ENCODE measurements at regions not wholly inside any gene's neighbourhood (a gene's known extent, or its start where the extent isn't known, plus 50 kb on each side); places are given as distances from the start of the nearest gene placed in this dataset.

DNA sequence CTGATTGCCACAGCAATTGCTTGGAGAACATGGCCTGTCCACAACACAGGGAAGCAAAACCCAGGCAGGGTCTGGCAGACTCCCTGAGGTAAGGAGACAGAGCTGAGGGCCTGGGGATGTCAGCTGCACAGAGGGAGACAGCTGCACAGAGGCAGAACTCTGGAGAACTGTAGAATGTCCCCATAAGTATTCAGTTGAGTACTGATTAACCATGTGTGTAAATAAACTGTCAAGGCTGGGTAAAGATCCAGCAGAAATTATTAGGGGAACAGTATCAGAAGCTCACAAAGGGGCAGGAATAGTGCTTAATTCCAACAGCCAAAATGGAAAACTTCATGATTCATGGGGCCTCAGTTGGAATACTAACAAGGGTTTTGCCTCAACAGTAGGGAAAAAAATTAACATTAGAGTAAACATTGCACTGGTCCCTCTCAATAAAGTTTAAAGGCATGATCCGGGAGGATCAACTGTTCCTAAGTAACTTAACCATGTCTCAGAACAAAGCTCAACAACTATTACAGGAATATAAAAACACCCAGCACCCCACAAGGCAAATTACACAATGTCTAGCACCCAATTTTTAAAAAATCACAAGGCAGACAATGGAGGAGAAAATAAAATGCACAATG lies 201.3 kb upstream of the RASSF8 start:
- no peak overlapping the region for H3K4me3 ChIP-seq (ENCODE audit: low read depth, low read length)
- DNase-seq (ENCODE audit: low read depth in 4 of 6, low spot score in 6 of 6) = no peak
- H3K27me3 ChIP-seq (ENCODE audit: control insufficient read depth, insufficient read depth, low read length) = no peaks in the 10 kb centered on the region
- H3K36me3 ChIP-seq (ENCODE audit: control insufficient read depth, insufficient read depth, low read length) = no peaks in the 10 kb centered on the region
- H3K27ac ChIP-seq (ENCODE audit: low read depth, low read length) = no peak overlapping the region
- no peaks in the 10 kb centered on the region for H3K9me3 ChIP-seq (ENCODE audit: control insufficient read depth, insufficient read depth, low read length)
- no CpG with 5 or more reads among the region's 1 CpG for WGBS (ENCODE audit: insufficient coverage)
- no peaks in the 10 kb centered on the region for H3K4me1 ChIP-seq (ENCODE audit: control insufficient read depth, insufficient read depth, low read length)

DNA sequence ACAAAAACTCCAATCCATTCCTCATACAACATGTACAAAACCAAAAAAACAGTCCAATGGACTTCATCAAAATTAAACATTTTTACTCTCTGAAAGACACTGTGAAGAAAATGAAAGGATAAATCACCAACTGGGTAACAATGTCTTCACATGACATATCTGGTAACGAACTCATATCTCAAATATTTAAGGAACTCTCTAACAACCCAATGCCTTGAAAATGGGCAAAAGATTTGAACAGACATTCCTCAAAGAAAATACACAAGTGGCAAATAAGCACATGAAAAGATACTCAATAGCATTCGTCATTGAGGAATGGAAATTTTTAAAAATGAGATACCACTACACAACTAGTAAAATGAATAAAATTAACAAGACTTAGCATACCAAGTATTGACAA lies 198.7 kb upstream of the RASSF8 start:
- no peak overlapping the region for H3K4me3 ChIP-seq (ENCODE audit: low read depth, low read length)
- no CpG with 5 or more reads among the region's 2 CpGs for WGBS (ENCODE audit: insufficient coverage)

DNA sequence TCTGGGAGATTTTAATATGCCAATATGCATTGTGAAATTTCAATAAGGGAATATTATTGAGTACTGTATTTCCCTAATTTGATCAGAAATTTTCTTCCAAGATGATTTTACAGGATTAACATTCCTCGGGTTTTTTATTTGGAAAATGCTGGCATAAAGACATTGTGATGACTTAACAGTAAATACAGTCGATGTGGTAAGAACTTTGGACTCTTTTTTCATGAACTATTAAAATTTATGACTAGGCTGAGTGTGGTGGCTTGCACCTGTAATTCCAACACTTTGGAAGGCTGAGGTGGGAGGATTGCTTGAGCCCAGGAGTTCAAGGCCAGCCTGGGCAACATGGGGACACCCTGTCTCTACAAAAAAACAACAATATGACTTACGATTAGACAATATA lies 197.1 kb upstream of the RASSF8 start:
- WGBS (ENCODE audit: insufficient coverage) = 80% methylated on average over 1 of the region's 3 CpGs
- no peak for DNase-seq (ENCODE audit: low read depth in 4 of 6, low spot score in 6 of 6)
- Histone ChIP-seq H3K4me3 (ENCODE audit: low read depth, low read length) (no peak overlapping the region), H3K9me3 (ENCODE audit: control insufficient read depth, insufficient read depth, low read length) (peaks cover 1% of the 10 kb centered on the region), H3K36me3 (ENCODE audit: control insufficient read depth, insufficient read depth, low read length) (no peaks in the 10 kb centered on the region), H3K4me1 (ENCODE audit: control insufficient read depth, insufficient read depth, low read length) (no peaks in the 10 kb centered on the region), H3K27ac (ENCODE audit: low read depth, low read length) (no peak overlapping the region), H3K27me3 (ENCODE audit: control insufficient read depth, insufficient read depth, low read length) (no peaks in the 10 kb centered on the region)

More for the DNA sequence above, 198.7 kb upstream of the RASSF8 start:
- no peaks in the 10 kb centered on the region for H3K4me1 ChIP-seq (ENCODE audit: control insufficient read depth, insufficient read depth, low read length)
- peaks cover 1% of the 10 kb centered on the region for H3K9me3 ChIP-seq (ENCODE audit: control insufficient read depth, insufficient read depth, low read length)
- H3K27me3 ChIP-seq (ENCODE audit: control insufficient read depth, insufficient read depth, low read length) = no peaks in the 10 kb centered on the region
- DNase-seq (ENCODE audit: low read depth in 4 of 6, low spot score in 6 of 6) = no peak
- H3K27ac ChIP-seq (ENCODE audit: low read depth, low read length) = no peak overlapping the region
- no peaks in the 10 kb centered on the region for H3K36me3 ChIP-seq (ENCODE audit: control insufficient read depth, insufficient read depth, low read length)

DNA sequence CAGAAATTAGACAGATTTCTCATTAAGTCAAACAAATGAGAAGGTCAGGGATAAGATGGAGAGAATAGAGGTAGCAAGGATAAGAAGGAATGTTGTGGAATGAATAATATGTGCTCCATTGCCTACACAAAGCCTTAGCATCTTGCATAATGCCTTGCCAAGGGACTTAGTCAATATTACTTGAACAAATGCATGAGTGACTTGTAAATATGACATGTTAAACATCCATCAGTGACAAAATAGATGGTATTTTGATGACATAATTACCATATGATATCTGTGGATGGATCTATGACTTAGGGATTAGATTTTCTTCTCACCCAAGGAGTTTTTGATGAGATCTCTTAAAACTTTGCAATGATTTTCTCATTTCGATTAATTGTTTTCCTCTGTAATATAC lies 194.1 kb upstream of the RASSF8 start:
- H3K4me1 ChIP-seq (ENCODE audit: control insufficient read depth, insufficient read depth, low read length) = no peaks in the 10 kb centered on the region
- no CpG with 5 or more reads among the region's 1 CpG for WGBS (ENCODE audit: insufficient coverage)
- no peak overlapping the region for H3K4me3 ChIP-seq (ENCODE audit: low read depth, low read length)
- DNase-seq (ENCODE audit: low read depth in 4 of 6, low spot score in 6 of 6) = no peak
- peaks cover 1% of the 10 kb centered on the region for H3K9me3 ChIP-seq (ENCODE audit: control insufficient read depth, insufficient read depth, low read length)
- H3K27ac ChIP-seq (ENCODE audit: low read depth, low read length) = no peak overlapping the region
- H3K36me3 ChIP-seq (ENCODE audit: control insufficient read depth, insufficient read depth, low read length) = no peaks in the 10 kb centered on the region
- no peaks in the 10 kb centered on the region for H3K27me3 ChIP-seq (ENCODE audit: control insufficient read depth, insufficient read depth, low read length)

DNA sequence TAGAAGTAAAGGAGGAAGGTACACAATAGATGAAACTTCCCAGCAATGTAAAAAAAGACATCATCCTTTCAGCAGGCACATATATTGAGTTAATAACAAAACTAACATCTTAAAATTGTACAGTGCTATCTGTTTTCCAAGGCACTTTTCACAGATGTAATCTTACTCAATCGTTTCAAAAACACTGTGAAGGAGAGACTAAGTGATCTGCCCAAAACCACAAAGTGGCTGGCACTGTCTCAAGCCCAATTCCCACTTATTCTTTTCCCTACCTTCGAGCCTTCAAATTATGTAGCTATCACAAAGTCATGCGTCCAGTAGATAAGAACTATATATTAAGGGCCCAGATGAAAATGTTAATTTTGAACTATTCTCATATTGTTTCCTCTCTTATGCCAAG lies 193.6 kb upstream of the RASSF8 start:
- Histone ChIP-seq H3K27me3 (ENCODE audit: control insufficient read depth, insufficient read depth, low read length) (no peaks in the 10 kb centered on the region), H3K4me1 (ENCODE audit: control insufficient read depth, insufficient read depth, low read length) (no peaks in the 10 kb centered on the region), H3K4me3 (ENCODE audit: low read depth, low read length) (no peak overlapping the region), H3K9me3 (ENCODE audit: control insufficient read depth, insufficient read depth, low read length) (peaks cover 1% of the 10 kb centered on the region), H3K36me3 (ENCODE audit: control insufficient read depth, insufficient read depth, low read length) (no peaks in the 10 kb centered on the region), H3K27ac (ENCODE audit: low read depth, low read length) (no peak overlapping the region)
- 70% methylated on average over 1 of the region's 3 CpGs for WGBS (ENCODE audit: insufficient coverage)
- no peak for DNase-seq (ENCODE audit: low read depth in 4 of 6, low spot score in 6 of 6)

DNA sequence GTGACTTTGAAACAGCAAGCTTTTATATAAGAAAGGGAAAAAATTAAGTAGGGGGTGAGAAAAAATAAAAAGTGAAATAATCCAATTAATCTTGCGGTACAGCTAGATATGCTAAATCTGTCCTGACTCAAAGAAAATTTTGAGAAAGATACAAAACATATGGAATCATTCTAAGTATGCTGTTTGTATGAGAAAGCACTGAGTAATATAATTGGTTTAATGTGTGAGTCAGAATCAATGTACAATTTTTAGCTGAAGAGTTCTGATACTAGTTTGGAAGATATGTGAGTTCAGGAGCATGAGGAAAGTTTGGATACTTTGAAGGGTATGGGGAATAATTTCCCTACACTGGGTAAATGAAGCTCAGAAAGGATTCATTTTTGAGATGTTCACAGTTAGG lies 190.9 kb upstream of the RASSF8 start:
- no peaks in the 10 kb centered on the region for H3K27me3 ChIP-seq (ENCODE audit: control insufficient read depth, insufficient read depth, low read length)
- no peaks in the 10 kb centered on the region for H3K4me1 ChIP-seq (ENCODE audit: control insufficient read depth, insufficient read depth, low read length)
- no peak overlapping the region for H3K27ac ChIP-seq (ENCODE audit: low read depth, low read length)
- H3K4me3 ChIP-seq (ENCODE audit: low read depth, low read length) = no peak overlapping the region
- H3K36me3 ChIP-seq (ENCODE audit: control insufficient read depth, insufficient read depth, low read length) = no peaks in the 10 kb centered on the region
- DNase-seq (ENCODE audit: low read depth in 4 of 6, low spot score in 6 of 6) = no peak
- no peaks in the 10 kb centered on the region for H3K9me3 ChIP-seq (ENCODE audit: control insufficient read depth, insufficient read depth, low read length)
- no CpG with 5 or more reads among the region's 1 CpG for WGBS (ENCODE audit: insufficient coverage)

DNA sequence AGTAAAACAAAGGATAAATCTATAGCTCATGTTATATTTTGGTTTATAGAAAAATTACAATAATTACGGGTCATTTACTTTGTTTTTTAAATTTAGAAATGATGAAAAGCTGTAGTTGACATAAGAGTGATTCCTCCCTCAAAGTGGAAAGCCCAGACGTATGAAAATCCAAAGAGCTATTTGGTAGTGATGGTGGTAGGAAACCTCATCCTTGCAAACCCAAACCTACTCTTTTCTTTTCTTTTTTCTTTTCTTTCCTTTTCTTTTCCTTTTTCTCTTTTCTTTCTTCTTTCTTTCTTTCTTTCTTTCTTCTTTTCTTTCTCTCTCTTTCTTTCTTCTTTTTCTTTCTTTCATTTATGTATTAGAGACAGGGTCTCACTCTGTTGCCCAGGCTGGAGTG lies 190.3 kb upstream of the RASSF8 start:
- DNase-seq (ENCODE audit: low read depth in 4 of 6, low spot score in 6 of 6) = no peak
- H3K4me3 ChIP-seq (ENCODE audit: low read depth, low read length) = no peak overlapping the region
- no peaks in the 10 kb centered on the region for H3K27me3 ChIP-seq (ENCODE audit: control insufficient read depth, insufficient read depth, low read length)
- no peaks in the 10 kb centered on the region for H3K36me3 ChIP-seq (ENCODE audit: control insufficient read depth, insufficient read depth, low read length)
- no CpG with 5 or more reads among the region's 2 CpGs for WGBS (ENCODE audit: insufficient coverage)
- H3K4me1 ChIP-seq (ENCODE audit: control insufficient read depth, insufficient read depth, low read length) = no peaks in the 10 kb centered on the region
- H3K9me3 ChIP-seq (ENCODE audit: control insufficient read depth, insufficient read depth, low read length) = no peaks in the 10 kb centered on the region
- no peak overlapping the region for H3K27ac ChIP-seq (ENCODE audit: low read depth, low read length)

GRCh38 chr12:25769082-25769945 lies 189.2 kb upstream of the RASSF8 start:
- Histone ChIP-seq H3K36me3 (ENCODE audit: control insufficient read depth, insufficient read depth, low read length) (no peaks in the 10 kb centered on the region), H3K27ac (ENCODE audit: low read depth, low read length) (no peak overlapping the region), H3K9me3 (ENCODE audit: control insufficient read depth, insufficient read depth, low read length) (no peaks in the 10 kb centered on the region), H3K4me3 (ENCODE audit: low read depth, low read length) (no peak overlapping the region), H3K4me1 (ENCODE audit: control insufficient read depth, insufficient read depth, low read length) (no peaks in the 10 kb centered on the region), H3K27me3 (ENCODE audit: control insufficient read depth, insufficient read depth, low read length) (no peaks in the 10 kb centered on the region)
- 94% methylated on average over 3 of the region's 6 CpGs for WGBS (ENCODE audit: insufficient coverage)
- no peak for DNase-seq (ENCODE audit: low read depth in 4 of 6, low spot score in 6 of 6)

DNA sequence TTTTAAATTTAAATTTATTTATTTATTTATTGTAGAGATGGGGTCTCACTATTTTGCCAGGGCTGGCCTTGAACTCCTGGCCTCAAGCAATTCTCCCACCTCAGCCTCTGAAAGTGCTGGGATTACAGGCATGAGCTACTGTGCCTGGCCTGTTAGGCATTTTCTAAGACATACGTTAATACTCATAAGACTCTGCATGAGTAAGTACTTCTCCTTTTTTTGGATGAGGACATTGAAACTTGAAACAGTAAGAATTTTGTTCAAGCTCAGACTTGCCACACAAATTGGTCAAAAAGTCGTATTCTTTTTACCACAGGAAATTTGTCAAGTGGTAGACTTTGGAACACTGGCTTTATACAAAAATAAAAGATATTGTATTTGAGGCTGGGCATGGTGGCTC lies 187.4 kb upstream of the RASSF8 start:
- no CpG with 5 or more reads among the region's 2 CpGs for WGBS (ENCODE audit: insufficient coverage)
- no peak overlapping the region for H3K4me3 ChIP-seq (ENCODE audit: low read depth, low read length)
- no peaks in the 10 kb centered on the region for H3K4me1 ChIP-seq (ENCODE audit: control insufficient read depth, insufficient read depth, low read length)
- no peaks in the 10 kb centered on the region for H3K9me3 ChIP-seq (ENCODE audit: control insufficient read depth, insufficient read depth, low read length)
- H3K27ac ChIP-seq (ENCODE audit: low read depth, low read length) = no peak overlapping the region
- H3K27me3 ChIP-seq (ENCODE audit: control insufficient read depth, insufficient read depth, low read length) = no peaks in the 10 kb centered on the region
- no peak for DNase-seq (ENCODE audit: low read depth in 4 of 6, low spot score in 6 of 6)
- no peaks in the 10 kb centered on the region for H3K36me3 ChIP-seq (ENCODE audit: control insufficient read depth, insufficient read depth, low read length)

DNA sequence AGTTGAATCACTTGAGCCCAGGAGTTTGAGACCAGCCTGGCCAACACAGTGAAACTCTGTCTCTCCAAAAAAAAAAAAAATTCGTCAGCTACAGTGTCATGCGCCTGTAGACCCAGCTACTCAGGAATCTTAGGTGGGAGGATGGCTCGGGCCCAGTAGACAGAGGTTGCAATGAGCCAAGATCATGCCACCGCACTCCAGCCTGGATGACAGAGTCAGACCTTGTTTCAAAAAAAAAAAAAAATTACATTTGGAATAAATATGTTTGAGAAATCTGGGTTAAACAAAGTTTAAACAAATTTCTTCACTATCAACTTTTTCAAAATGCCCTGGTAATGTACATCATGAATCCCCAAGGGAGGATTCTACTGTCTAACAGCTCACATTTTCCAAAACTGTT lies 187.0 kb upstream of the RASSF8 start:
- Histone ChIP-seq H3K27me3 (ENCODE audit: control insufficient read depth, insufficient read depth, low read length) (no peaks in the 10 kb centered on the region), H3K36me3 (ENCODE audit: control insufficient read depth, insufficient read depth, low read length) (no peaks in the 10 kb centered on the region), H3K27ac (ENCODE audit: low read depth, low read length) (no peak overlapping the region), H3K9me3 (ENCODE audit: control insufficient read depth, insufficient read depth, low read length) (no peaks in the 10 kb centered on the region), H3K4me1 (ENCODE audit: control insufficient read depth, insufficient read depth, low read length) (no peaks in the 10 kb centered on the region), H3K4me3 (ENCODE audit: low read depth, low read length) (no peak overlapping the region)
- no peak for DNase-seq (ENCODE audit: low read depth in 4 of 6, low spot score in 6 of 6)
- WGBS (ENCODE audit: insufficient coverage) = no CpG with 5 or more reads among the region's 4 CpGs
